Bronchial epithelial cell (primary cell): ENCODE measurements at regions not wholly inside any gene's neighbourhood (a gene's known extent, or its start where the extent isn't known, plus 50 kb on each side); places are given as distances from the start of the nearest gene placed in this dataset.
A peak's percentile ranks its signal among the peaks of the same experiment; 100 is the strongest.

ENCODE experiments used
- DNase-seq: peaks from one replicate; pipeline ENCODE4 v3.0.0-alpha.2; 2010; ENCODE audit warnings: low read depth
- FAIRE-seq: peaks from 2 replicates; lab custom pipeline; 2011; peaks lifted over from hg19 to GRCh38; lab: Jason Lieb, UNC
- H3K27me3 ChIP-seq: 2 replicates; pipeline ENCODE4 v1.5.1; 2011; ENCODE audit warnings: low read length; ENCODE audit not compliant: control insufficient read depth, insufficient read depth
- H3K36me3 ChIP-seq: 2 replicates; pipeline ENCODE4 v1.5.1; 2011; ENCODE audit warnings: low read length; ENCODE audit not compliant: control insufficient read depth, insufficient read depth
- H3K4me3 ChIP-seq: 2 replicates; pipeline ENCODE4 v1.5.1; 2011; ENCODE audit warnings: mild to moderate bottlenecking, low read depth, low read length, control low read depth
- CTCF ChIP-seq: IDR thresholded peaks from 2 replicates; pipeline ENCODE4 v1.5.1; 2011; ENCODE audit warnings: mild to moderate bottlenecking, moderate library complexity, low read length, control low read depth, inconsistent platforms; ENCODE audit not compliant: insufficient read depth, severe bottlenecking

GRCh38 chr6:81996414-81996813 is 243.9 kb upstream of the TENT5A start:
- DNase-seq, result peak; percentile 91
- H3K36me3 ChIP-seq, result no peaks in the 10 kb centered on the region
- H3K27me3 ChIP-seq, result no peaks in the 10 kb centered on the region
- FAIRE-seq, result no peak
- TF ChIP-seq CTCF, result no peak
- H3K4me3 ChIP-seq, result no peak overlapping the region

GRCh38 chr6:81995548-81996289 is 243.2 kb upstream of the TENT5A start:
- DNase-seq (peak; percentile 89), FAIRE-seq (no peak)
- Histone ChIP-seq H3K4me3 (no peak overlapping the region), H3K27me3 (no peaks in the 10 kb centered on the region), H3K36me3 (no peaks in the 10 kb centered on the region)
- no peak for TF ChIP-seq CTCF

GRCh38 chr6:81988871-81989270 is 236.4 kb upstream of the TENT5A start:
- H3K4me3 ChIP-seq, result no peak overlapping the region
- FAIRE-seq (no peak), DNase-seq (no peak)
- no peaks in the 10 kb centered on the region for H3K27me3 ChIP-seq
- H3K36me3 ChIP-seq, result no peaks in the 10 kb centered on the region
- no peak for TF ChIP-seq CTCF

GRCh38 chr6:81988446-81988845 is 236.0 kb upstream of the TENT5A start:
- no peak for TF ChIP-seq CTCF
- FAIRE-seq, result no peak
- Histone ChIP-seq H3K36me3 (no peaks in the 10 kb centered on the region), H3K27me3 (no peaks in the 10 kb centered on the region), H3K4me3 (no peak overlapping the region)
- DNase-seq, result peak; percentile 43

GRCh38 chr6:81987293-81987692 is 234.8 kb upstream of the TENT5A start:
- no peaks in the 10 kb centered on the region for H3K27me3 ChIP-seq
- DNase-seq, result no peak
- H3K4me3 ChIP-seq, result no peak overlapping the region
- H3K36me3 ChIP-seq, result no peaks in the 10 kb centered on the region
- no peak for FAIRE-seq
- TF ChIP-seq CTCF, result no peak

GRCh38 chr6:81985191-81985590 is 232.7 kb upstream of the TENT5A start:
- no peaks in the 10 kb centered on the region for H3K27me3 ChIP-seq
- no peak overlapping the region for H3K4me3 ChIP-seq
- TF ChIP-seq CTCF, result no peak
- DNase-seq (peak; percentile 33), FAIRE-seq (no peak)
- H3K36me3 ChIP-seq, result no peaks in the 10 kb centered on the region
